Type B pancreatic cell (in vitro differentiated cells): ENCODE measurements at regions not wholly inside any gene's neighbourhood (a gene's known extent, or its start where the extent isn't known, plus 50 kb on each side); places are given as distances from the start of the nearest gene placed in this dataset.
"Not testable (repeated sequence)": the region's sequence is repeated elsewhere in the genome, so short reads cannot be mapped to it uniquely, and the experiment has no call there.

Source experiments
- DNase-seq: peaks from one replicate; pipeline ENCODE4 v3.0.0; 2021; ENCODE audit warnings: mixed read lengths; ENCODE audit not compliant: unreplicated experiment; ENCODE audit errors: extremely low spot score
- H3K27ac Mint-ChIP-seq: 2 replicates; pipeline ENCODE4 v1.8.0; 2021; ENCODE audit warnings: mild to moderate bottlenecking, mixed read lengths
- H3K27me3 Mint-ChIP-seq: 2 replicates; pipeline ENCODE4 v1.8.0; 2021; ENCODE audit warnings: mixed read lengths
- H3K36me3 Mint-ChIP-seq: 2 replicates; pipeline ENCODE4 v1.8.0; 2021; ENCODE audit warnings: mixed read lengths
- H3K4me1 Mint-ChIP-seq: one replicate; pipeline ENCODE4 v1.8.0; 2021; ENCODE audit warnings: mixed read lengths; ENCODE audit not compliant: unreplicated experiment
- H3K4me3 Mint-ChIP-seq: 2 replicates; pipeline ENCODE4 v1.8.0; 2021; ENCODE audit warnings: mild to moderate bottlenecking, mixed read lengths
- H3K9me3 Mint-ChIP-seq: 2 replicates; pipeline ENCODE4 v1.8.0; 2021; ENCODE audit warnings: mixed read lengths
- CTCF ChIP-seq: fragments of 200-600 bp; sonication (generic); conservative IDR thresholded peaks from 2 replicates; pipeline ENCODE4 v1.5.0; 2021; ENCODE audit warnings: antibody characterized with exemption, mild to moderate bottlenecking

- Mint-ChIP-seq H3K4me3 (no peak overlapping the region), H3K9me3 (peaks cover 11% of the 10 kb centered on the region), H3K4me1 (peaks cover 4% of the 10 kb centered on the region), H3K27ac (no peak overlapping the region), H3K36me3 (no peaks in the 10 kb centered on the region), H3K27me3 (peaks cover 5% of the 10 kb centered on the region)
- no peak for TF ChIP-seq CTCF
- DNase-seq: no peak
Observed at GRCh38 chr10:33609546-33609945, 275.1 kb upstream of the NRP1 start.

GRCh38 chr10:33602278-33602677 is 267.8 kb upstream of the NRP1 start:
- Mint-ChIP-seq H3K4me3 (no peak overlapping the region), H3K27me3 (no peaks in the 10 kb centered on the region), H3K27ac (no peak overlapping the region), H3K4me1 (peaks cover 2% of the 10 kb centered on the region), H3K36me3 (no peaks in the 10 kb centered on the region), H3K9me3 (no peaks in the 10 kb centered on the region)
- DNase-seq: no peak
- TF ChIP-seq CTCF: no peak

GRCh38 chr10:33600381-33600780 is 265.9 kb upstream of the NRP1 start:
- Mint-ChIP-seq H3K4me3 (no peak overlapping the region), H3K27me3 (no peaks in the 10 kb centered on the region), H3K36me3 (no peaks in the 10 kb centered on the region), H3K9me3 (no peaks in the 10 kb centered on the region), H3K4me1 (peaks cover 4% of the 10 kb centered on the region), H3K27ac (no peak overlapping the region)
- no peak for TF ChIP-seq CTCF
- no peak for DNase-seq

- TF ChIP-seq CTCF: no peak
- Mint-ChIP-seq H3K4me3 (no peak overlapping the region), H3K36me3 (no peaks in the 10 kb centered on the region), H3K9me3 (no peaks in the 10 kb centered on the region), H3K27ac (no peak overlapping the region), H3K27me3 (peaks cover 6% of the 10 kb centered on the region), H3K4me1 (peaks cover 19% of the 10 kb centered on the region)
- DNase-seq: no peak
Observed at GRCh38 chr10:33596422-33596821, 262.0 kb upstream of the NRP1 start.

GRCh38 chr10:33594475-33594874 is 260.0 kb upstream of the NRP1 start:
- no peak for DNase-seq
- H3K27me3 Mint-ChIP-seq: peaks cover 6% of the 10 kb centered on the region
- TF ChIP-seq CTCF: no peak
- H3K4me1 Mint-ChIP-seq: peaks cover 19% of the 10 kb centered on the region
- peak overlapping the region; percentile 1 for H3K4me3 Mint-ChIP-seq
- no peaks in the 10 kb centered on the region for H3K9me3 Mint-ChIP-seq
- H3K27ac Mint-ChIP-seq: peak overlapping the region; percentile 35
- H3K36me3 Mint-ChIP-seq: no peaks in the 10 kb centered on the region

GRCh38 chr10:33588974-33589600 is 254.6 kb upstream of the NRP1 start:
- no peak for TF ChIP-seq CTCF
- Mint-ChIP-seq H3K36me3 (no peaks in the 10 kb centered on the region), H3K4me3 (no peak overlapping the region), H3K27ac (no peak overlapping the region), H3K4me1 (peaks cover 5% of the 10 kb centered on the region), H3K9me3 (peaks cover 12% of the 10 kb centered on the region), H3K27me3 (no peaks in the 10 kb centered on the region)
- DNase-seq: no peak

GRCh38 chr10:33584596-33584995 is 250.1 kb upstream of the NRP1 start:
- H3K27ac Mint-ChIP-seq, H3K36me3 Mint-ChIP-seq, DNase-seq, H3K27me3 Mint-ChIP-seq, H3K4me3 Mint-ChIP-seq, H3K4me1 Mint-ChIP-seq: not testable (repeated sequence)
- peaks cover 12% of the 10 kb centered on the region for H3K9me3 Mint-ChIP-seq
